ENCODE measurements at regions not wholly inside any gene's neighbourhood (a gene's known extent, or its start where the extent isn't known, plus 50 kb on each side); places are given as distances from the start of the nearest gene placed in this dataset.

DNA sequence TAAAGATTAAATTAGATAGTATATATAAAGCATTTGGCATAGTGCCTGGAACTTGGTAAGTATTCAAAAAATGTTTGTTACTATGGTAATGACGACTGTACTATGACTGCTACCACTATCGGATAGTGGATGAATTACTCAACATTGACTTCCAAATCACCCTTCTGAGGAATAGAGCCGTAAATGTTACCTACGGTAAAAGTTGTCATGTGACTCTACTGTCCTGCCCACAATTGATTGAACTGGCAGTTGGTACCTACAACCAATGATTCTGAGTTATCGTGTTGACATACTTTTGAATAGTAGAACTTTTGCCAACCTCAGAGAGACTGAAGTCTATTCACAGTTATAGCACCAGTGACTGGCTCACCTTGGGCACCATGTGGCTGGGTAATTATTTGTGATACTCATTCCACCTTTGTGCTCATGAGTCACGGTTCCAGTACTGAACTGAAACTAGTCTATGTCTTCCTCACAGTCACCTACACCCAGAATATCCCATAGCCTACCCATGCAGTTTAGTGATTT lies 185.5 kb upstream of the PITX2 start:
- H3K27ac Mint-ChIP-seq: no peak overlapping the region
- Histone ChIP-seq H3K4me3 (replicated peaks in 1 of 3; ENCODE audit: low read depth in 2 of 3, low read length in 3 of 3) (no peak overlapping the region), H3K9me3 (replicated peaks in 1 of 2; ENCODE audit: control insufficient read depth in 1 of 2, insufficient read depth in 1 of 2, low read length in 2 of 2) (no peaks in the 10 kb centered on the region), H2AFZ (ENCODE audit: insufficient read depth, low read depth, low read length, poor library complexity, severe bottlenecking) (no peak overlapping the region), H3K27me3 (ENCODE audit: control insufficient read depth in 2 of 2, insufficient read depth in 2 of 2, low read length in 2 of 2) (no peaks in the 10 kb centered on the region), H3K4me2 (replicated peaks; ENCODE audit: extremely low read depth, low read length, poor library complexity, severe bottlenecking) (no peak overlapping the region), H4K20me1 (ENCODE audit: insufficient read depth, low read length) (no peaks in the 10 kb centered on the region), H3K27ac (ENCODE audit: low read depth in 1 of 2, low read length in 2 of 2) (no peak overlapping the region), H3K79me2 (ENCODE audit: insufficient read depth, low read length) (no peaks in the 10 kb centered on the region), H3K9ac (ENCODE audit: insufficient read depth, low read length, poor library complexity, severe bottlenecking) (no peak overlapping the region), H3K36me3 (replicated peaks in 1 of 2; ENCODE audit: control insufficient read depth in 1 of 2, insufficient read depth in 2 of 2, low read length in 2 of 2) (no peaks in the 10 kb centered on the region), H3K4me1 (ENCODE audit: control insufficient read depth in 1 of 2, insufficient read depth in 2 of 2, low read length in 2 of 2) (no peaks in the 10 kb centered on the region)
- no peak overlapping the region for H3K4me3 Mint-ChIP-seq
- H3K4me1 Mint-ChIP-seq: no peaks in the 10 kb centered on the region
- H3K36me3 Mint-ChIP-seq: no peaks in the 10 kb centered on the region
- DNase-seq: no peak
- no peaks in the 10 kb centered on the region for H3K9me3 Mint-ChIP-seq
- no peaks in the 10 kb centered on the region for H3K27me3 Mint-ChIP-seq (ENCODE audit: low read depth in 3 of 3)
- TF ChIP-seq, protein P1, sequence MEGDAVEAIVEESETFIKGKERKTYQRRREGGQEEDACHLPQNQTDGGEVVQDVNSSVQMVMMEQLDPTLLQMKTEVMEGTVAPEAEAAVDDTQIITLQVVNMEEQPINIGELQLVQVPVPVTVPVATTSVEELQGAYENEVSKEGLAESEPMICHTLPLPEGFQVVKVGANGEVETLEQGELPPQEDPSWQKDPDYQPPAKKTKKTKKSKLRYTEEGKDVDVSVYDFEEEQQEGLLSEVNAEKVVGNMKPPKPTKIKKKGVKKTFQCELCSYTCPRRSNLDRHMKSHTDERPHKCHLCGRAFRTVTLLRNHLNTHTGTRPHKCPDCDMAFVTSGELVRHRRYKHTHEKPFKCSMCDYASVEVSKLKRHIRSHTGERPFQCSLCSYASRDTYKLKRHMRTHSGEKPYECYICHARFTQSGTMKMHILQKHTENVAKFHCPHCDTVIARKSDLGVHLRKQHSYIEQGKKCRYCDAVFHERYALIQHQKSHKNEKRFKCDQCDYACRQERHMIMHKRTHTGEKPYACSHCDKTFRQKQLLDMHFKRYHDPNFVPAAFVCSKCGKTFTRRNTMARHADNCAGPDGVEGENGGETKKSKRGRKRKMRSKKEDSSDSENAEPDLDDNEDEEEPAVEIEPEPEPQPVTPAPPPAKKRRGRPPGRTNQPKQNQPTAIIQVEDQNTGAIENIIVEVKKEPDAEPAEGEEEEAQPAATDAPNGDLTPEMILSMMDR (IDR thresholded peaks at IDR 0.05): no peak
- intact Hi-C loops (cut with micrococcal nuclease): no loop called here
- 100% methylated on average over 2 of the region's 6 CpGs for WGBS (ENCODE audit: insufficient coverage)

DNA sequence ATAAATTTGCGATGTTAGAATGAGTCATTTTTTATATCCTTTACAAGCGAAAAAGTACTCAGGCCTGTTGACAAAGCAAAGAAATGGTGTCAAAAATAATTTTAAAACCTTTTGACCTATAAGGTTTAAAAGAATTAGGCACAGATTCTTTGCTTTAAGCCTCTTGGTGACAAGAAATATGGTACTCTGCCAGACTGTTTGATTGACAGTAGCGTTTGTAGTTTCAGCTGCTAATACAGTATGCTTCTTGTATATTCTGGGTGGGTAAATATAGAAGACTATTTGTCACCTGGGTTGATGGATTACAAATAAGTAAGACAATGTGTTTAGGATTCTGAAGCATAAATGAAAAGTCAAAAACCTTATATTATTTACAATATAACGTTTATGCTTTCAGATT lies 193.1 kb upstream of the PITX2 start:
- Histone ChIP-seq H3K27me3 (ENCODE audit: control insufficient read depth in 2 of 2, insufficient read depth in 2 of 2, low read length in 2 of 2) (no peaks in the 10 kb centered on the region), H4K20me1 (ENCODE audit: insufficient read depth, low read length) (no peaks in the 10 kb centered on the region), H3K9me3 (replicated peaks in 1 of 2; ENCODE audit: control insufficient read depth in 1 of 2, insufficient read depth in 1 of 2, low read length in 2 of 2) (no peaks in the 10 kb centered on the region), H3K4me1 (ENCODE audit: control insufficient read depth in 1 of 2, insufficient read depth in 2 of 2, low read length in 2 of 2) (no peaks in the 10 kb centered on the region), H2AFZ (ENCODE audit: insufficient read depth, low read depth, low read length, poor library complexity, severe bottlenecking) (no peak overlapping the region), H3K4me3 (replicated peaks in 1 of 3; ENCODE audit: low read depth in 2 of 3, low read length in 3 of 3) (no peak overlapping the region), H3K27ac (ENCODE audit: low read depth in 1 of 2, low read length in 2 of 2) (no peak overlapping the region), H3K9ac (ENCODE audit: insufficient read depth, low read length, poor library complexity, severe bottlenecking) (no peak overlapping the region), H3K79me2 (ENCODE audit: insufficient read depth, low read length) (no peaks in the 10 kb centered on the region), H3K4me2 (replicated peaks; ENCODE audit: extremely low read depth, low read length, poor library complexity, severe bottlenecking) (no peak overlapping the region), H3K36me3 (replicated peaks in 1 of 2; ENCODE audit: control insufficient read depth in 1 of 2, insufficient read depth in 2 of 2, low read length in 2 of 2) (no peaks in the 10 kb centered on the region)
- Mint-ChIP-seq H3K27ac (no peak overlapping the region), H3K4me3 (no peak overlapping the region), H3K4me1 (no peaks in the 10 kb centered on the region), H3K9me3 (no peaks in the 10 kb centered on the region), H3K27me3 (ENCODE audit: low read depth in 3 of 3) (no peaks in the 10 kb centered on the region), H3K36me3 (no peaks in the 10 kb centered on the region)
- WGBS (ENCODE audit: insufficient coverage): 80% methylated on average over 1 of the region's 4 CpGs
- DNase-seq: no peak
- TF ChIP-seq, protein P1 (IDR thresholded peaks at IDR 0.05): no peak
- intact Hi-C loops (cut with micrococcal nuclease): no loop called here

Data from CD14-positive monocyte (primary cell).